H9 (cell line): ENCODE measurements at regions not wholly inside any gene's neighbourhood (a gene's known extent, or its start where the extent isn't known, plus 50 kb on each side); places are given as distances from the start of the nearest gene placed in this dataset.

Experiments used
- DNase-seq: peaks from one replicate; pipeline ENCODE4 v3.0.0-alpha.2; 2017
- H2AFZ ChIP-seq: one replicate; pipeline ENCODE4 v1.6.1; 2013; ENCODE audit warnings: mild to moderate bottlenecking, low read length, control low read depth, moderate library complexity
- H2AK5ac ChIP-seq: 2 replicates; pipeline ENCODE4 v1.6.1; 2013; ENCODE audit warnings: low read length, control low read depth, mixed read lengths; ENCODE audit not compliant: insufficient read length
- H2BK120ac ChIP-seq: one replicate; pipeline ENCODE4 v1.6.1; 2013; ENCODE audit warnings: low read depth, mild to moderate bottlenecking, low read length, control low read depth, inconsistent platforms; ENCODE audit not compliant: poor library complexity, severe bottlenecking
- H2BK12ac ChIP-seq: 2 replicates; pipeline ENCODE4 v1.6.1; 2013; ENCODE audit warnings: low read length, control low read depth, mixed read lengths, low read depth; ENCODE audit not compliant: insufficient read length
- H2BK15ac ChIP-seq: 2 replicates; pipeline ENCODE4 v1.6.1; 2013; ENCODE audit warnings: low read depth, low read length, control low read depth
- H2BK20ac ChIP-seq: one replicate; pipeline ENCODE4 v1.6.1; 2013; ENCODE audit warnings: low read depth, mild to moderate bottlenecking, low read length, control low read depth, inconsistent platforms; ENCODE audit not compliant: poor library complexity, severe bottlenecking
- H2BK5ac ChIP-seq: 2 replicates; pipeline ENCODE4 v1.6.1; 2013; ENCODE audit warnings: low read length, control low read depth, mixed read lengths; ENCODE audit not compliant: insufficient read length
- H3K14ac ChIP-seq: 2 replicates; pipeline ENCODE4 v1.6.1; 2013; ENCODE audit warnings: low read length, control low read depth; ENCODE audit not compliant: insufficient read depth
- H3K18ac ChIP-seq: 2 replicates; pipeline ENCODE4 v1.6.1; 2013; ENCODE audit warnings: low read depth, mild to moderate bottlenecking, mixed read lengths, low read length, control low read depth; ENCODE audit not compliant: insufficient read length
- H3K23ac ChIP-seq: 2 replicates; pipeline ENCODE4 v1.6.1; 2013; ENCODE audit warnings: low read length, control low read depth, mixed read lengths, low read depth; ENCODE audit not compliant: insufficient read length
- H3K23me2 ChIP-seq: 2 replicates; pipeline ENCODE4 v1.6.1; 2013; ENCODE audit warnings: low read depth, mild to moderate bottlenecking, mixed read lengths, low read length, control low read depth; ENCODE audit not compliant: insufficient read length, poor library complexity, severe bottlenecking
- H3K27ac ChIP-seq: 2 replicates; pipeline ENCODE4 v1.5.1; 2013; ENCODE audit warnings: low read length, control low read depth, mixed read lengths, low read depth; ENCODE audit not compliant: insufficient read length
- H3K27me3 ChIP-seq: 2 replicates; pipeline ENCODE4 v1.6.1; 2013; ENCODE audit warnings: low read length, control low read depth, inconsistent platforms; ENCODE audit not compliant: insufficient read depth
- H3K4ac ChIP-seq: 2 replicates; pipeline ENCODE4 v1.6.1; 2013; ENCODE audit warnings: low read depth, mild to moderate bottlenecking, control low read depth, inconsistent platforms, low read length, moderate library complexity
- H3K4me1 ChIP-seq: 2 replicates; pipeline ENCODE4 v1.6.1; 2013; ENCODE audit warnings: low read length, control low read depth, inconsistent platforms; ENCODE audit not compliant: insufficient read depth
- H3K4me2 ChIP-seq: 2 replicates; pipeline ENCODE4 v1.6.1; 2013; ENCODE audit warnings: low read length, control low read depth, mixed read lengths; ENCODE audit not compliant: insufficient read length, insufficient read depth
- H3K56ac ChIP-seq: 2 replicates; pipeline ENCODE4 v1.6.1; 2013; ENCODE audit warnings: low read depth, mild to moderate bottlenecking, mixed read lengths, low read length, control low read depth; ENCODE audit not compliant: insufficient read length
- H3K79me1 ChIP-seq: 2 replicates; pipeline ENCODE4 v1.6.1; 2013; ENCODE audit warnings: low read depth, mild to moderate bottlenecking, moderate library complexity, low read length, control low read depth, inconsistent platforms; ENCODE audit not compliant: insufficient read depth, poor library complexity, severe bottlenecking
- H3K79me2 ChIP-seq: 2 replicates; pipeline ENCODE4 v1.6.1; 2013; ENCODE audit warnings: low read length, control low read depth, inconsistent platforms; ENCODE audit not compliant: insufficient read depth
- H3K9ac ChIP-seq: 2 replicates; pipeline ENCODE4 v1.6.1; 2013; ENCODE audit warnings: low read length, control low read depth, mixed read lengths; ENCODE audit not compliant: insufficient read length; ENCODE audit errors: extremely low read depth
- H3K9me3 ChIP-seq: one replicate; pipeline ENCODE4 v1.6.1; 2013; ENCODE audit warnings: low read depth, low read length, inconsistent platforms; ENCODE audit not compliant: control insufficient read depth
- H3T11ph ChIP-seq: one replicate; pipeline ENCODE4 v1.6.1; 2013; ENCODE audit warnings: mild to moderate bottlenecking, low read length, control low read depth, inconsistent platforms
- H4K20me1 ChIP-seq: one replicate; pipeline ENCODE4 v1.6.1; 2013; ENCODE audit not compliant: control insufficient read depth, insufficient read length, insufficient read depth
- H4K5ac ChIP-seq: 2 replicates; pipeline ENCODE4 v1.6.1; 2013; ENCODE audit warnings: low read depth, mild to moderate bottlenecking, mixed read lengths, low read length, control low read depth; ENCODE audit not compliant: insufficient read length
- H4K8ac ChIP-seq: replicated peaks from 2 replicates; pipeline ENCODE4 v1.6.1; 2013; ENCODE audit warnings: low read length, control low read depth, mixed read lengths, low read depth; ENCODE audit not compliant: insufficient read length
- H4K91ac ChIP-seq: 2 replicates; pipeline ENCODE4 v1.6.1; 2013; ENCODE audit warnings: low read depth, mild to moderate bottlenecking, moderate library complexity, mixed read lengths, low read length, control low read depth; ENCODE audit not compliant: insufficient read length
- H3K27ac Mint-ChIP-seq, 3 experiments: 2 replicates in 2 of 3; 3 replicates in 1 of 3; pipeline ENCODE4 v1.8.0; 2020 to 2021; ENCODE audit warnings: mixed read lengths in 3 of 3, mild to moderate bottlenecking in 1 of 3, moderate library complexity in 1 of 3
- H3K27me3 Mint-ChIP-seq: 2 replicates; pipeline ENCODE4 v1.8.0; 2021; ENCODE audit warnings: low read depth, mild to moderate bottlenecking, moderate library complexity, mixed read lengths
- H3K36me3 Mint-ChIP-seq, 3 experiments: 2 replicates in 2 of 3; 3 replicates in 1 of 3; pipeline ENCODE4 v1.8.0; 2020 to 2021; ENCODE audit warnings: low read depth in 3 of 3, mixed read lengths in 3 of 3; ENCODE audit not compliant: insufficient read depth in 1 of 3
- H3K4me1 Mint-ChIP-seq, 2 experiments: 2 replicates each; pipeline ENCODE4 v1.8.0; 2020; ENCODE audit warnings: mixed read lengths in 2 of 2
- H3K4me3 Mint-ChIP-seq, 2 experiments: 2 replicates in 1 of 2; 3 replicates in 1 of 2; pipeline ENCODE4 v1.8.0; 2020 to 2021; ENCODE audit warnings: mild to moderate bottlenecking in 2 of 2, mixed read lengths in 2 of 2, moderate library complexity in 1 of 2
- H3K9me3 Mint-ChIP-seq, 2 experiments: 2 replicates in 1 of 2; 3 replicates in 1 of 2; pipeline ENCODE4 v1.8.0; 2020; ENCODE audit warnings: mild to moderate bottlenecking in 2 of 2, mixed read lengths in 2 of 2, moderate library complexity in 1 of 2
- WGBS: extraction: QIAGEN DNeasy Blood & Tissue Kit; methylation state at CpG from one replicate; pipeline ENCODE4 v1.1.7; 2013; ENCODE audit warnings: missing lambda C conversion rate, low lambda C conversion rate, mixed read lengths; ENCODE audit not compliant: insufficient read length; ENCODE audit errors: extremely low coverage; 5-methylcytosine and 5-hydroxymethylcytosine counted together
- TF ChIP-seq, protein P1 (sequence below): fragments of 200-600 bp; sonication (generic); conservative IDR thresholded peaks from 3 replicates; pipeline ENCODE4 v1.8.0; 2021; ENCODE audit warnings: antibody characterized with exemption, mild to moderate bottlenecking

GRCh38 chr2:41925712-41926111 lies 122.1 kb upstream of the PKDCC start:
- H2AK5ac ChIP-seq = no peak overlapping the region
- no peak overlapping the region for H3K56ac ChIP-seq
- peaks cover 7% of the 10 kb centered on the region for H3K27me3 Mint-ChIP-seq
- H2BK20ac ChIP-seq = no peak overlapping the region
- peaks cover 15 to 21% of the 10 kb centered on the region in 2 experiments for H3K4me1 Mint-ChIP-seq
- no CpG with 5 or more reads among the region's 2 CpGs for WGBS
- H4K91ac ChIP-seq = no peak overlapping the region
- no peak overlapping the region for H3K4me3 Mint-ChIP-seq
- DNase-seq = no peak
- no peak overlapping the region for H2BK15ac ChIP-seq
- no peak overlapping the region for H2AFZ ChIP-seq
- no peaks in the 10 kb centered on the region for H3K79me1 ChIP-seq
- H3K9me3 ChIP-seq = no peaks in the 10 kb centered on the region
- peaks cover 0 to 8% (median 0%) of the 10 kb centered on the region in 3 experiments; a peak in 4 of 7 replicates for H3K36me3 Mint-ChIP-seq
- no peaks in the 10 kb centered on the region for H3K79me2 ChIP-seq
- TF ChIP-seq, protein P1, sequence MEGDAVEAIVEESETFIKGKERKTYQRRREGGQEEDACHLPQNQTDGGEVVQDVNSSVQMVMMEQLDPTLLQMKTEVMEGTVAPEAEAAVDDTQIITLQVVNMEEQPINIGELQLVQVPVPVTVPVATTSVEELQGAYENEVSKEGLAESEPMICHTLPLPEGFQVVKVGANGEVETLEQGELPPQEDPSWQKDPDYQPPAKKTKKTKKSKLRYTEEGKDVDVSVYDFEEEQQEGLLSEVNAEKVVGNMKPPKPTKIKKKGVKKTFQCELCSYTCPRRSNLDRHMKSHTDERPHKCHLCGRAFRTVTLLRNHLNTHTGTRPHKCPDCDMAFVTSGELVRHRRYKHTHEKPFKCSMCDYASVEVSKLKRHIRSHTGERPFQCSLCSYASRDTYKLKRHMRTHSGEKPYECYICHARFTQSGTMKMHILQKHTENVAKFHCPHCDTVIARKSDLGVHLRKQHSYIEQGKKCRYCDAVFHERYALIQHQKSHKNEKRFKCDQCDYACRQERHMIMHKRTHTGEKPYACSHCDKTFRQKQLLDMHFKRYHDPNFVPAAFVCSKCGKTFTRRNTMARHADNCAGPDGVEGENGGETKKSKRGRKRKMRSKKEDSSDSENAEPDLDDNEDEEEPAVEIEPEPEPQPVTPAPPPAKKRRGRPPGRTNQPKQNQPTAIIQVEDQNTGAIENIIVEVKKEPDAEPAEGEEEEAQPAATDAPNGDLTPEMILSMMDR = no peak
- H3K9ac ChIP-seq = no peak overlapping the region
- no peak overlapping the region for H4K8ac ChIP-seq
- no peak overlapping the region for H3K23ac ChIP-seq
- H3T11ph ChIP-seq = no peak overlapping the region
- peaks cover 0 to 4% of the 10 kb centered on the region in 2 experiments; a peak in 4 of 5 replicates for H3K9me3 Mint-ChIP-seq
- H3K27me3 ChIP-seq = no peaks in the 10 kb centered on the region
- H3K27ac ChIP-seq = no peak overlapping the region
- no peaks in the 10 kb centered on the region for H3K4me1 ChIP-seq
- no peak overlapping the region for H3K14ac ChIP-seq
- no peak overlapping the region for H2BK12ac ChIP-seq
- no peak overlapping the region for H3K18ac ChIP-seq
- no peaks in the 10 kb centered on the region for H4K20me1 ChIP-seq
- H3K27ac Mint-ChIP-seq = no peak overlapping the region
- no peak overlapping the region for H4K5ac ChIP-seq
- no peak overlapping the region for H2BK120ac ChIP-seq
- no peak overlapping the region for H3K4me2 ChIP-seq
- H3K23me2 ChIP-seq = no peaks in the 10 kb centered on the region
- no peak overlapping the region for H3K4ac ChIP-seq
- no peak overlapping the region for H2BK5ac ChIP-seq
